ENCODE measurements at regions not wholly inside any gene's neighbourhood (a gene's known extent, or its start where the extent isn't known, plus 50 kb on each side); places are given as distances from the start of the nearest gene placed in this dataset.
"Not testable (repeated sequence)": the region's sequence is repeated elsewhere in the genome, so short reads cannot be mapped to it uniquely, and the experiment has no call there.

GRCh38 chr1:47638713-47639112 lies 200.9 kb downstream of the FOXD2 start:
- DNase-seq: no peak

DNA sequence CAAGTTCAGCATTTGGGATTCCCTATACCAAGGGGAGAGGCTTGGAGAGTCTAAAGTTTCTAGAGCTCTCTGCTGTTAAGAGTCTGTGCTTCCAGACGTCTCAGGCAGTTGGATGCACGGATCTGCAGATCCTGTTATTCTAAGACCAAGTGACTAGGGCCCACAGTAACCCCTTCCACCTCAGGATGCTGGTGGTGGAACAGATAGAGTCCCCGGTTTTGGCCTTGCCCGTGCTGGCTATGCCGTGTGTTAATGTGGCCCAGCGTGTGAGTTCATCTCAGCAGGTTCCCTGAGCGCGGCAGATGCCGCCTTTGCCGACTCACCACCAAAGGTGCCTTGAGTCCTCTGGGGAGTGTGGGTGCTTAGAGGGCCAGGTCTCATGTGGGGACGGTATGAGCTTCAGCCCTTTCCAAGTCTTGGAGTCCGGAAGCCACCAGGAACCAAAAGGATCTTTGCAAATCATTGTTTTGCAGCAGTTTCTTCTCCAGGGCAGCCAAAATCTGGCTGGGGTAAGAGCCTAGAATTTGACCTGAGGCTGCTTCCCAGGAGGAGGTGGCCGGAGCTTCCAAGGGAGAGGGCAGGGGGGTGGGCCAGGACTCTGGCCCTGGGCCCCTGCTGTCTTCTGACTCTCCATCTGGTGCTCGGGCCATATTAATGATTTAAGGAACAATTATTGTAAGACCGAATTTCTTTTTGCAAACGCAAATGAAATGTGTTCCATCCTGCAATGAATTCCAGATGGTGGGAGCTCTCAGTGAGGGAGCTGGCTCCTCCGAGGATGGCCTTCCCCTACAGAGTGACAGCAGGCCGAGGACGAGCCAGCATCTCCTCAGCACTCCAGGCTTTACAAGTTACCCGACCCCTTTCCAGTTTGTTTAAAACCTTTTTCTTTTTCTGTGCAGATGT lies 205.7 kb downstream of the FOXD2 start:
- DNase-seq: no peak

- no peak for DNase-seq
Observed at GRCh38 chr1:47644212-47644573, 206.3 kb downstream of the FOXD2 start.

- no peak for DNase-seq
Observed at GRCh38 chr1:47645151-47645550, 207.3 kb downstream of the FOXD2 start.

DNA sequence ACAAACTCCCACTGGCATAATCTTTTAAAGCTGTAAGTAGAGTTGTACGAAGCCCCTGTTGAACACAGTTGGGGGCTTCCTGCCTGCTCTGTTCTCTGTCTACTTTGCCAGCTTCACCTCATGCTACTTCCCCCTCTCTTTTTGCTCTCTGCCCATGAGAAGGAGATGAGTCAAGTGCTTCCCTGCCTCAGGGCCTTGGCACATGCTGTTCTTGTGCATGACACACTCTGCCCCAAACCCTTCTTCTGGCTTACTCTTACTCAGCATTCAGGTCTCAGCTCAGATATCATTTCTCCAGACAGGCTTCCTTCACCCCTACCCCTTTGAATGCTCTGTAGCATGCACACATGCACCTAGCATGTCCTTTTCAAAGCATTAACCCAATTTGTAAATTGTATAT lies 208.8 kb downstream of the FOXD2 start:
- no peak for DNase-seq

DNA sequence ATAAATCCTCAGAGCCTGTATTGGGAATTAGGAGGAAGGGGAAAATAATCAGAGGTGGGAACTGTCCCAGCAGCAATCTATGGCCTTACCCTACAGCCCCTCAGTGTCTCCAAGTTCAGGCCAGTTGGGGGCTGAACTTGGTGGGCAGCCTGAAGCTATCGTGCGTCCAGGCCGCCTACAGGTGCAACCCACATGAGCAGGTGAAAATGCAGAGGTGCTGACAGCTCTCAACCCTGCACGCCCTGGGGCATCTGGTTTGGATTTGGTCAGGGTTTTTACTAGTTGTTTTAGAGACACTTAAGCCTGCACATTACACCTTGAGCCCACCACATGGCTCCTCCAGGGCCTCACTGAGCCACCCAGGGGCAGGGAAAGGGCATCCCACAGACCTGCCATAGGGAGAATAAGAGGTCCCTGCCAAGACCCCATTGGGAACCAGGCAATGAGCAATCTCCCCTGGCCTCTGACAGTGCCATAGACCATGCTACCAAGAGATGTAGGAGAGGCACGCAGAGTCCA lies 209.5 kb downstream of the FOXD2 start:
- DNase-seq: no peak

DNA sequence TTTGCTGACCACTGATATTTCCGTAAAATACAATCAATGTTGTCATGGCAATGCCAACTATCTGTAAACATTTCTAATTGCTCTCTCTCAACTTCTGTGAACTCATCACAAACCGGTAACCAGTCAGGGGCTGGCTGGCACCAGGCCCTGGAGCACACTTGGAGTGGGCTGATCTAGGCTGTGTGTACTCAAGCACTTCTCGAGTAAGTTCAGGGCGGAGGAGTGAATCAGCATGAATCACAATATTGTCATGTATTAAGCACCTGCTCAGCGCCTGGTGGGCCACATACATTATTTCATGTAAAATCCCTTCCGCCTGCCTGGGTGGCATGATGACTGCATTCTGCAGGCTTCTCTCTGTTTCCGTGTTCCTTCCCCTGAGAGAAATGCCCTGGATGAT lies 212.4 kb downstream of the FOXD2 start:
- no peak for DNase-seq

GRCh38 chr1:47650611-47651010 lies 212.8 kb downstream of the FOXD2 start:
- no peak for DNase-seq

DNA sequence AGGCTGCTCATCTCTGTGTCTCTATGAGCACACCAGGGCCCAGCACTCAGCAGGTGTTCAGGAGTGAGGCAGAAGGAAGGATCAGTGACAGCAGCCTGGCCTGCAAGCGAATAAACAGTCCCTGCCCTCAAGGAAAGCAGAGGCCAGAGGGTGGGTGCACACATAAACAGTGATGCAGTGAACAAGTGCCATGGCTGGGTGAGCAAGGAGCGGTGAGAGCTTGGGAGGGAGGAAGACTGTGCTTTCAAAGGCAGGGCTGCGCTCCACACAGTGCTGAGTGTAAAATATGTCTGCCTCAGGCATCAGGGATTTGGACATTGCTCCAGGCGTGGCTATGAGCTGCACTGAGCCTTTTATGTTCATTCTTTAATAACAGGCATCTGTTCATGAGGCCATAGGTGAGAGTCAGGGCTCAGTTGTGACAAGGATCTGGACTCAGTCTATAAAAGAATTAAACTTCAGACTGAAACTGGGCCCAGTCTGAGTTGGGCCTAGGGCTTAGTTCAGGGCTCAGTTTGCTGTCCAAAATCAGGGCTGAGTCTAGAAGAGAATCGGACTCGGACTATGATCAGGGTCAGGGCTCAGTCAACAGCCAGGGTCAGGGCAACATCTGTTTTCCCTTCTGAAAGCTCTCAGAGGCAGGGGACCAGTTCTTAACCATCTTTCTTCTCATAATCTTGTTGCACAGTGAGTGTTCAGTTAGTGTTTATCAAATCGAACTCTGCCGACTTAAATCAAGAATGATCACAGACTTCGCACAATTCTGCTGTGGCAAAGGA lies 213.7 kb downstream of the FOXD2 start:
- DNase-seq: no peak

DNA sequence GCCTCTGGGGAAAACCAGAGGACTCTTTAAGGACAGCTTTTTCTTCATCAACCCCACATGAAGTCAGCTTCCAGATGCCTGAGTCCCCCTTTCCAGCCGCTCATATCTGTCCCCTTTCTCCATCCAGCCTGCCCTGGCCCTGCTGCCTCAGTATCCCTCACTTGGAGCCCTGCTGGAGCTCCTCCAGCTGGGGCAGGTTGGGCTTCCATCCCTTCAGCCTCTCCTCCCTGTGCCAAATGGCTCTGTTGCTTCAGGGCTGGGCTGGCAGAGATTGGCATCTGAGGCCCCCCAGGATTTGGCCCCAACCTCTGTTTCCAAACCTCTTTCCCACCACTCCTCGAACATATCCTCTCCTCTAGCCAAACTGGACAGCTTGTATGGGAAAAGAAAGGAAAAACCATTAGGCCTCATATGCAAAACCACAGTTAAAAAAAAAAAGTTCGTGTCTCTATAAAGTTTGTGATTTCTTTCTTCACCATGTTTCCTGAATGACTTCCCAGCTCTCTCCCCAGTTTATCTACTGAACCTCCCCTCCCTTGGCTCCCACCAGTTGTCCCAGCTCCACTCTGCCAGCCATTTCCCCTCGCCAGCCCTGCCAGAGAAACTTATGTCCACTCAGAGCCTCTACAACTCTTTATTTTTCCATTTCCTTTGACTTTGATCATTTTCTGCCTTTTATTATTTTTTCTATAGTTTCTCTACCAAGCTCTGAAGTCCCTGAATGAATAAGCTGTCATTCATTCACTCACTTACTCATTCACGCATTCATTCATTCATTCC lies 217.9 kb downstream of the FOXD2 start:
- no peak for DNase-seq

DNA sequence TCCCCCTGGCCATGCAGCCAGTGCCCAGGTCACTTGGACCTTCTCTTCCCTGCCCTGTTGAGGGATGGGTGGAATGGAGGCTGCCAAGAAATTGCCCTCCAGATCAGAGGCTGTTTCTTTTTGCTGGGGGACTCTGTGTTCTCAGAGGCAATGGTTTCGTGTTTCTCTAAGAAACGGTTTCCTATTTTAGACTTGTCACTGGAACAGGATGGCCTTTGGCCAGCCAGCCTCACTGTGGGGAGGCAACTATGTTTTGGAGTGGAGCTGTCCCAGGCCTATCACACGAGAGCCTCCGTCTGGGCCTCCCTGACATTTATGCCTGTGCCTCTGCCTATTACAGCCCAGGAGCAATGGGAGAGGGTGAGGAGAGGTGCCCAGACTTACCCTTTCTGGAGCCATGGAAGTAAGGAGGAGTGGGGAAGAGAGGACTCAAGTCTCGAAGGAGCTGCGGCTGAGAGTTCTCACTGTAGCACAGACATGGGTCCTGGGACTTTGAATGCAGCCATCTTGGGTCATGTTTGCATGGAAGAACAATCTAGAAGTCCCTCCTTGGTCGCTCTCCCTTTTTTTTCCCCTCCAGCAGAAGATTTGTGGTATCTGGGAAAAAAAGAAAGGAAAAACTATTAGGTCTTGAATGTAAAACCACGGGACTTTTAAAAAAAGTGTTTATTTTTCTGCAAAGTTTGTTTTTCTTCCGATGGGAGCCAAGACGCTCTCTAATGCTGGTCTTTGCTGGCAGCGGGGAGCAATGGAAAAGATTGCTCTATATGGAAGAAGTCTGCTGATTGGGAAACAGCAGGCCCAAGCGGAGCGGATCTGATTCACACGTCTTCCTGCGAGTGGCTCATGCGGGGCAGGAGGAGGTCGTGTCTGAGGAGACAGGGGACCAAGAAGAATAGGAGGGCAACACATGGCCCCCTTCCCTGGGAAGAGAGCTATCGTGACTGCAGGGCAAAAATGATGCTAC lies 219.2 kb downstream of the FOXD2 start:
- no peak for DNase-seq

DNA sequence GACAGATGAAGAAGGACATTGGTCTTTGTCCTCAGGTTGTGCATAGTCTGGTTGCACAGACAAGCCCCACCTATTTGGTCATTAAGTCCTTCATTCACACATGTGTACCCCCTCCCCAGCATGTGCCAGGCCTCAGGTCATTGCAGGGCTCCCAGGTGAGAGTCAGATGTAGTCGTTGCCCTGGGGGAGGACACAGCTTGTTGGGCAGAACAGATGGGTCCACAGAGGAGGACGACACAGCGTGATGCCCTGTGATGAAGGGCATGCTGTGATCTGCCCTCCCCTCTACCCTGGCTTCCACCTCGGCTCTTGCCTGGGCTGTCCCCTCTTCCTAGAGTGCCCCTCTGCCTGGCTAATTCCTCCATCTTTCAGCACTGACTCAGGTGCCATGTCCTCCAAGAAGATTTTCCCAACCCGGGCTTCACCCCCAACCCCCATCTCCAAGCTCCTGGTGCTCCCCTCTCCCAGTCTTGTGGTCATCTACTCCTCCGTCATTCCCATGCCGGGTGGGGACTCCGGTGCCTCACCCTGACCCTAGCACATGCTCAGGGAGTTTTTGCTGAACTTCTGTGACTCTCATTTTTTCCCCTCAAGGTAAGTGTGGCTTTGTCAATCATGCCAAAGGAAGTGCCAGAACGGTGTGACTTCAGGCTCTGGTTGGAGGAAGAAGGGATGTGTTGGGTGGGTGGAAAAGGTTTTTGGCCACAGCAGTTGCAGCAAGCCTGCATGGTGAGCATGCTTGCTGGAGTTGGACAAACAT lies 220.5 kb downstream of the FOXD2 start:
- no peak for DNase-seq

DNA sequence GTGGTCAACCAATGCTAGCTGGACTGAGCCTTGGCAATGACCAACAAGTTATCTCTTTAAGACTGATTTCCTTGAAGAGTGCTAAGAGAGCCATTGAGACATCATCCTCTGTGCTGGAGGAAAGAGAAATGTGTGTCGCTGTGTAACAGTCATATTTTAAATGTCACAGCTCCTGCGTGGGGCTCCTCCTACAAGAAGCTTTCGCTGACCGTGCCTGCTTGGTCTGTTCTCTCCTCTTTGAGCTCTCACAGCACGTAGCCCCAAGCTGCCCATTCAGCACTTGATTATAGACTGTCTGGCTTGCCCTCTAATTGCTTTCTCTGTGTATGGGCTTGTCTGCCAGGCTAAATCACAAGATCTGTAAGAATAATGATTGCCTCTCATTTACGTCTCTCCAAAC lies 221.3 kb downstream of the FOXD2 start:
- DNase-seq: no peak

GRCh38 chr1:47660622-47661021 lies 222.8 kb downstream of the FOXD2 start:
- no peak for DNase-seq

DNA sequence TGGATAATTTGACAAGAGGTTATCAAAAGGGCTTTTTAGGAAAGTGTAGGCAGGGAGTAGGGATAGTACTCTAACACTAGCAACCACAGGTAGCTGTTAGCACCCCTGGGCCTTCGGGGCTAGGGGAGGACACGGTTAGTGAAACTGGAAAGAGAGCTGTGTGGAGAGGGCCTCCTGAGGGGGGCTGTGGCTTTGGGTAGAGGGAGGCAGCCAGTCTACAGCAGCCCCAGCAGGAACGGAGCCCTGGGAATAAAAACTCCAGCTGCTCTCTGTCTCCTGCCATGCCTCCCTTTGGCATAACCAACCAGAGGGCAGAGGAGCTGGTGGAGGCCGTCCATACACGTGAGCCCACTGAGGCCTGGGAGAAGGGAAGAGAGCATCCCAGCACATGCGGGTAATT lies 223.2 kb downstream of the FOXD2 start:
- no peak for DNase-seq

GRCh38 chr1:47662068-47662467 lies 224.2 kb downstream of the FOXD2 start:
- no peak for DNase-seq

GRCh38 chr1:47663286-47663685 lies 225.4 kb downstream of the FOXD2 start:
- DNase-seq: no peak

DNA sequence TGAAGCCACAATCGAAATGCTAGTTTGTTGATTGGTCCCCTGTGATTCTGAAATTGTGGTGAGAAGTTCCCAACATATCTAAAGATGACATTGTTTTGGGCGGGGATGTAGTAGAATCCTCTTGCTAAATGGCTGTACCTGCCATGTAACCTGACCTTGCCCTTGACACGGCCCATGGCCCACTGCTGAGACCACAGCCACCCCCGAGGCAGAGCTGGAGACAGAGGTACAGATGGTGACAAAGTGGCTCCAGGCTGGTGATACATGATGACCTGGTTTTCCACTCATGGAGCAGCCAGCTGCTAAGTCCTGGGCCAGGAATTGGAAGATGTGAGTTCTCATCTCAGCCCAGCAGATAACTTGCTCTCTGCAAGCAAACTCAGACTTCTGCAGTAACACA lies 226.5 kb downstream of the FOXD2 start:
- no peak for DNase-seq

- DNase-seq: not testable (repeated sequence)
Observed at GRCh38 chr1:47664896-47665295, 227.1 kb downstream of the FOXD2 start.

DNA sequence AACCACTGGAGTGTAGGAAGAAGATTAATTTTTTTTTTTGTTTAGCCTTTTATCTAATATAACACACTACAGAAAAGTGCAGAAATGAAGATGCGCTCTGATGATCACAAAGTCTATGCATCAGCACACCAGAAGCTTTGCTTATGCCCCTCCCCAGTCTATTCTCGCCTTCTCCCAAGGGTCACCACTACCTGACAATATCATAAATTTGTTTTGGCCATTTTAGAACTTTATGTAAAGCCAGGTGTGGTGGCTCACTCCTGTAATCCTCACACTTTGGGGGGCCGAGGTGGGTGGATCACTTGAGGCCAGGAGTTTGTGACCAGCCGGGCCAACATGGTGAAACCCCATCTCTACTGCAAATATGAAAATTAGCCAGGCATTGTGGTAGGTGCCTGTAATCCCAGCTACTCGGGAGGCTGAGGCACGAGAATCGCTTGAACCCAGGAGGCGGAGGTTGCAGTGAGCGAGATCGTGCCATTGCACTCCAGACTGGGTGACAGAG lies 231.3 kb downstream of the FOXD2 start:
- no peak for DNase-seq

DNA sequence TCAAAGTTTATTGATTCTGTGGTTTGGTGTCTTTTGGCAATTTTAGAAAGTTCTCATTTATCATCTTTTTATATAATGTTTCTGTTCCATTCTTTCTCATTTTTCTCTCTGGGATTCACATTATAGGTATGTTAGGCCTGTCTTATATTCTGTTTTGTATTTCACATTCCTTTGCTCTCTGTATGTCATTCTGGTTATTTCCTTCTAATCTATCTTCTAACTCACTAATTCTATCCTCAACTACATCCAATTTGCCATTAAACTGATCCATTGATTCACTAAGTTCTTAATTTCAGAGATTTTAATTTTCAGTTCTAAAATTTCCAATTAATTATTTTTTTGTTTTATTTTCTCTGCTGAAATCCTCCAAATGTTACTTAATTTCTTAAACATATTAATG lies 234.8 kb downstream of the FOXD2 start:
- DNase-seq: no peak

Data from activated CD4-positive, alpha-beta T cell treated with anti-CD3 and anti-CD28 coated beads for 1 hour (primary cell).